Epithelial cell of proximal tubule (primary cell): ENCODE measurements at regions not wholly inside any gene's neighbourhood (a gene's known extent, or its start where the extent isn't known, plus 50 kb on each side); places are given as distances from the start of the nearest gene placed in this dataset.

Experiments
- DNase-seq: peaks from one replicate; pipeline ENCODE4 v3.0.0-alpha.2; 2011; ENCODE audit warnings: low read depth
- H3K4me3 ChIP-seq: 2 replicates; pipeline ENCODE4 v1.5.1; 2011; ENCODE audit warnings: low read depth, mild to moderate bottlenecking, low read length
- TF ChIP-seq, protein P1 (sequence below): conservative IDR thresholded peaks from 2 replicates; pipeline ENCODE4 v1.5.1; 2012; ENCODE audit warnings: low read depth, mild to moderate bottlenecking, low read length

DNA sequence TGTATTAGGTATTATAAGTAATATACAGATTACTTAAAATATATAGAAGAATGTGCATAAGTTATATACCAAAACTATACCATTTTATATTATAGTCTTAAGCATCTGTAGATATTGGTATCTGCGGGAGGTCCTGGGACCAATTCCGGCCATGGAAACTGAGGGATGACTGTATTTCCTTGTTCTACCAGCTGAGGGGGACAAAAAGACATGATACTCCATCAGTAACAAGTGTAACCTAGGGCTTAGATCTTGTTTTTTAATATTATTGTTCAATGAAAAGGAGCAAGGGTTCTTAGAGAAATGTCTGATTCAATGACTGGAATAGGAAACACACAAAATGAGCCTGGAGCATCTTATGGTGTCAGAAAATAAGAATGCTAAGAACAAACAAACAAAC, 752.5 kb downstream of the CCSER2 start:
- H3K4me3 ChIP-seq, result no peak overlapping the region
- TF ChIP-seq, protein P1, sequence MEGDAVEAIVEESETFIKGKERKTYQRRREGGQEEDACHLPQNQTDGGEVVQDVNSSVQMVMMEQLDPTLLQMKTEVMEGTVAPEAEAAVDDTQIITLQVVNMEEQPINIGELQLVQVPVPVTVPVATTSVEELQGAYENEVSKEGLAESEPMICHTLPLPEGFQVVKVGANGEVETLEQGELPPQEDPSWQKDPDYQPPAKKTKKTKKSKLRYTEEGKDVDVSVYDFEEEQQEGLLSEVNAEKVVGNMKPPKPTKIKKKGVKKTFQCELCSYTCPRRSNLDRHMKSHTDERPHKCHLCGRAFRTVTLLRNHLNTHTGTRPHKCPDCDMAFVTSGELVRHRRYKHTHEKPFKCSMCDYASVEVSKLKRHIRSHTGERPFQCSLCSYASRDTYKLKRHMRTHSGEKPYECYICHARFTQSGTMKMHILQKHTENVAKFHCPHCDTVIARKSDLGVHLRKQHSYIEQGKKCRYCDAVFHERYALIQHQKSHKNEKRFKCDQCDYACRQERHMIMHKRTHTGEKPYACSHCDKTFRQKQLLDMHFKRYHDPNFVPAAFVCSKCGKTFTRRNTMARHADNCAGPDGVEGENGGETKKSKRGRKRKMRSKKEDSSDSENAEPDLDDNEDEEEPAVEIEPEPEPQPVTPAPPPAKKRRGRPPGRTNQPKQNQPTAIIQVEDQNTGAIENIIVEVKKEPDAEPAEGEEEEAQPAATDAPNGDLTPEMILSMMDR, result no peak
- no peak for DNase-seq

DNA sequence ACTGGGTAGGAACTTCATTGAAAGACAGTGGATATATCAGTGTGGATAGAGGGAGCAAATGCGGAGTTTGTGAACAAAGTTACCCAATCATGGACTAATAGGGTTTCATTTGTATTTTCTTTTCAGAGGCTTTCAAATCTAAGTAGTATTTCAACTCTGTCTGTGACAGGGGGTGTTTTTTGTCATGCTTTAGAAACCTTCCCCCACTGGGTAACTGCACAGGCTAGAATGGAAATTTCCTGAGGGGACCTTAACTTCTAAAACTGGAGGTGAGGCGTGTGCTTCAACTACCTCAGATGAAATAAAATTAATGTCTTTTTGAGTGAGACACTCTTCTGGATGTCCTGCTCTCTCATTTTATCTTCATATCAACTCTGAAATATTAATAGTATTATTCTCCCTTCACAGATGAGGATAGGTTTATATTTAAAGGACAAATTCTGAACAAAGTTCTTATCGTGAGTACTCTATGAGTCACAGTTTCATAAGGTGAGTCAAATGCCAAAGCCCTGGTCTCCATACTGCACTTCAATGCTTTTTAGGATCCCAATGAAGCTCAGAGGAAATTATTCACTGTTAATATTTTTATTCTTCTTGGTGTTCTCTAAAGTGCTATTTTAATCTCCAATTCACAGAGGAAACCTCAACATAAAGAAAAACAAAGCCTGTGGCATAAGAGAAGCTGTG, 770.6 kb downstream of the CCSER2 start:
- TF ChIP-seq, protein P1, result no peak
- no peak for DNase-seq
- no peak overlapping the region for H3K4me3 ChIP-seq

DNA sequence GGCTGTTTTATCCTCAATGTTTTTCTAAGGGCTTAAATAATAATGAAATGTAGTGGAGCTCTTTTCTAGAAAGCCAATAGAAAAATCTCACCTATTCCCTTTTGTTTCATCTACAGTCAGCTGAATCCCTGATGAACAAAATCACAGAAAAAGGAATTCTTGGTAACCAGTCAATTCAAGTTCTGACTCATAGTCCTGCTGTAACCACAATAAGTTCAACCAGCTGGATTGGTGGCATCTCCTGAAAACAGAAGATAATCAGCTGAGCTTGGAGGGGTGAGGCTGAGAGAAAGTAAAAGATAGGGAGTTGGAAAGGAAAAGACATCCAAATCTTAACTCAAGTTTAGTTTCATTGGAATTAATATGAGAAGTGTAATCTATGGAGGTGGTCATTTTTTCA, 772.1 kb downstream of the CCSER2 start:
- no peak for DNase-seq
- no peak overlapping the region for H3K4me3 ChIP-seq
- TF ChIP-seq, protein P1, result no peak

DNA sequence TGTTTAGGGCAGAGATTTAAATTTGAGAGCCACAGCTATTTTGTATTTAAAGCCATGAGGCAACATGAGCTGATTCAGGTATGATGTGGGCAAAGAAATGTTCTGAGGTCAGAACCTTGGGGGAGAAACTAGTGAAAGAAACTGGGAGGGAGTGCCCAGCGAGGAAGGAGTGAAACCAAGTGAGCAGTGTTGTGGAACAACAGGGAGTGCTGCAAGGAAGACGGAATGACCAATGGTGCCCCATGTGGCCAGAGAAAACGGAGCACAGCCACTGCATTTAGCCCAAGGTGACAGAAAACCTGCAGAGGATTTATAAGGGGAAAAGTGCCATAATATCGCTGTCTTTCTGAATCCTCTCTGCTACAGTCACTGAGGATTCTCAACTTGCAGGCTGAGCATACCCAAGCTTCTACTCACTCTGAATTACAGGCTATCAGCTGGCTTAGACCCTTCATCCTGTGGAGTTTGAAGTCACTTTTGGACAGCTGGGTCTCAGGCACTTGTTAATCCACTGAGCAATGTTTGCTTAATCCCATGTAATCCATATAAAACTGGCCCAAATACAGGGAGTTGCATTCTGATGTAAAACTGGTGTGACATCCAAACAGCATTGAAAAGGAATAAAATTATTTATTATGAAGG, 777.3 kb downstream of the CCSER2 start:
- TF ChIP-seq, protein P1, result peak; percentile 37
- H3K4me3 ChIP-seq, result no peak overlapping the region
- DNase-seq, result peak; percentile 6

DNA sequence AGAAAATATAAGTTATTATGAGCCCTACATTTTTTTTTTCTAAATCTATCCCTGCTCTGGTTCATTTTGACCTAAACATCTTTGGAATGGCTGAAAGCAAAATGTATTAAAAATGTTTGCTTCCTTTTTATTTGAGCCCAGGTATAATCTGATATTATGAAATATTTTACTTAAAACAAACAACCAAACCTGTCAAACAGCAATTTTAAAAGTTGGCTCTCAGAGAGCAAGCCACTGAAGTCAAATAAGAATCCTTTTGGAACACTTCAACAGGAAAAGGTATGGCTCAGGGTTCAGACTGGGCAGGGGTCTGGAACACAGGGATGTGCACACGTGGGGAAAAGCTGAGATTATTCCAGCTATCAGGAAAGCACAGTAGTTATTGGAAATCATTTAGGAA, 782.9 kb downstream of the CCSER2 start:
- TF ChIP-seq, protein P1, result no peak
- no peak overlapping the region for H3K4me3 ChIP-seq

DNA sequence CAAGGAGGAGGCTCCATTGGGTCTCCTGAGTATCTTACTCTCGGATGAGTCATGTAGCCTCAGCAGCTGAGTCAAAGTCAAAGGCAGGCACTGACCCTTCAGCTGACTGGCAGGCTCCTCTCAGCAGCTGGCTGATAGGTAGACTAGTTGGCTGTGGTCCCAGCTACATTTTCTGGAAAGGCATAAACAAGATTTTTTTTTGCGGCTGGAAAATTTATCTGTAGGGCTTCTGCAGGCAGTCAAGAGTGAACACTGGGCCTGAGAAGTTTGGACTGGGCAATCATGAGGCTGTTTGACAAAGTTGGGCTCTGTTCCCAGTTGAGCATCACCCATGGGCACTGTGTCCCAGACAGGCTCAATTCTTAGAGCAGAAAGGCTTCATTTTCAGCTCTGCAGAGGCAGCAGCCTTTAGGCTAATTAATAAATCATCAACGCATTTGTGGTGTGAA, 796.2 kb downstream of the CCSER2 start:
- DNase-seq, result no peak
- H3K4me3 ChIP-seq, result no peak overlapping the region
- TF ChIP-seq, protein P1, result no peak

More for the DNA sequence above, 782.9 kb downstream of the CCSER2 start:
- no peak for DNase-seq

DNA sequence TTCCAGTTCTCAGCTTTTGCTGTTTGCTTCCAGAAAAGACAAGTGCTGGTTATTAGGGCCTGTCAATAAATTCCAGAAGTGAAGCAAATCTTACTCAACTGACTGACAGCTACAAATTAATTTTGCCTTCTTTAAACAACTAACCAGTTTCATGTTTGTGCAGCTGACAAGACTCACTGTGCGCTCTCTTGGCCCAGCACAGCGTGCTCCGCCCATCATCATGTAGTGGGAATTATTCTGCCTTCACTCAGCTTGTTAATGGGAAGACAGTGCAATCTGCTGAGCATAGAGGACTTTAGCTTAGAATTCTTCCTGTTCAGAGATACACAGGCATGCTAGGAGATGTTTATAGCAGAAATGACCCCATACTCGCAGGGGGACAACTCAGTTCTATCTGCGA, 808.9 kb downstream of the CCSER2 start:
- H3K4me3 ChIP-seq, result no peak overlapping the region
- no peak for DNase-seq

More for the DNA sequence above, 808.9 kb downstream of the CCSER2 start:
- TF ChIP-seq, protein P1, result no peak
